ENCODE measurements at regions not wholly inside any gene's neighbourhood (a gene's known extent, or its start where the extent isn't known, plus 50 kb on each side); places are given as distances from the start of the nearest gene placed in this dataset.

- no peak for DNase-seq (ENCODE audit: low read depth in 3 of 3, low spot score in 2 of 3)
Measured at GRCh38 chr15:85935182-85935581, 140.5 kb upstream of the KLHL25 start.

- DNase-seq (ENCODE audit: low read depth in 3 of 3, low spot score in 2 of 3), result no peak
Measured at GRCh38 chr15:85937661-85938060, 142.0 kb upstream of the AGBL1 start.

GRCh38 chr15:85941186-85941855 is 138.3 kb upstream of the AGBL1 start:
- DNase-seq (ENCODE audit: low read depth in 3 of 3, low spot score in 2 of 3), result no peak

GRCh38 chr15:85942632-85943031 is 137.0 kb upstream of the AGBL1 start:
- no peak for DNase-seq (ENCODE audit: low read depth in 3 of 3, low spot score in 2 of 3)

DNA sequence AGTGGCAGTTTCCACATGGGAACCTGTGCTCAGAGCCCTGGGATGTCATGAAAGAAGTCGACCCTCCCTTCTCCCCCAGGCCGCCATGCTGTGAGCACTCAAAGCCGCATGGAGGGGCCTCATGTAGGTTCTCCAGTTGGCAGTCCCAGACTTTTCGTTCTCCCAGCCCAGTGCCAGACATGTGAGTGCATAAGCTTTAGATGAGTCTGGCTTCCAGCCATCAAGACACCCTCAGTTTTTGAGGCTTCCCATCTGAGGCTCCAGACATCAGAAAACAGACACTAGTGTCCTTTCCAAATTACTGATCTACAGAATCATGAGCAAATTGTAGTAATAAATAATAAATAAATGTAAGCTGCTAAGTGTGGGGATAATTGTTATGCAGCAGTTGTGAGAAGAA is 136.5 kb upstream of the AGBL1 start:
- no peak for DNase-seq (ENCODE audit: low read depth in 3 of 3, low spot score in 2 of 3)

- no peak for DNase-seq (ENCODE audit: low read depth in 3 of 3, low spot score in 2 of 3)
Measured at GRCh38 chr15:85943791-85944190, 135.9 kb upstream of the AGBL1 start.

GRCh38 chr15:85947021-85947420 is 132.7 kb upstream of the AGBL1 start:
- DNase-seq (ENCODE audit: low read depth in 3 of 3, low spot score in 2 of 3), result no peak

DNA sequence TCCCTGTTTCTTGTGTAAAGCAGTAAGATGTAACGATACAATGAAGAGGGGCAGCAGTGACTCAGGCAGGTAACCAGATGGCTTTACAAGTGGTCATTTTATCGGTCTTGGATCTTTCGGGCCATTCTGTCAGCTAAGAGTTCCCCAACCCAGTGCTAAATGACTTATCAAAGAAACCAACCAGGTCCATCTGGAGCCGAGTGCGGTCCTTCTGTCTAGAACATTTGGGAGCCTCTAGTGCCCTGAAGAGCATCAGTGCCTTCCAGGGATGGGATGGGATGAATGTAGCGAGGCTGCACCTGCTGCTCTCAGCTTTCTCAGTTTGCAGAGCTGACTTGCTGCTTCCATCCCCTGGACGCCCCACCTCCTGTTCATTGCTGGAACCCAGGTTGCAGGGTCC is 131.7 kb upstream of the AGBL1 start:
- DNase-seq (ENCODE audit: low read depth in 3 of 3, low spot score in 2 of 3), result no peak

GRCh38 chr15:85950101-85950500 is 129.6 kb upstream of the AGBL1 start:
- no peak for DNase-seq (ENCODE audit: low read depth in 3 of 3, low spot score in 2 of 3)

DNA sequence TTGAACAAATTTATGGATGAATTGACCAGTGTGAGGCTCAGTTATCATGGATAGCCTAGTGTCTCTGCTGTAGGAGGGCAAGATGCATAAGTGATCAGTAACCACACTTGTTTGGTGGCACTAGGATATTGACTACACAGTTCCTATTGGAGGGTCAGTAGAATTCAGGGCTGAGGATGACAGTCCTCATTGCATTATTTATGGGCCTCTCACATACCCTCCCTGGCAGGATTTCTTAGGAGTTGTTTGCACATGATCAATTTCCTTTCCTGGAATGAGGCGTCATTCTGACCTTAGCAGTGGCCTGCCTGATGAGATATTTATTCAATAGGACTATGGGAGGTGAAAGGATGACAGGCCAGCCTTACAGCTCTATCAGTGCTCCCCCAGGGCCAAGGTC is 125.1 kb upstream of the AGBL1 start:
- DNase-seq (ENCODE audit: low read depth in 3 of 3, low spot score in 2 of 3), result no peak

DNA sequence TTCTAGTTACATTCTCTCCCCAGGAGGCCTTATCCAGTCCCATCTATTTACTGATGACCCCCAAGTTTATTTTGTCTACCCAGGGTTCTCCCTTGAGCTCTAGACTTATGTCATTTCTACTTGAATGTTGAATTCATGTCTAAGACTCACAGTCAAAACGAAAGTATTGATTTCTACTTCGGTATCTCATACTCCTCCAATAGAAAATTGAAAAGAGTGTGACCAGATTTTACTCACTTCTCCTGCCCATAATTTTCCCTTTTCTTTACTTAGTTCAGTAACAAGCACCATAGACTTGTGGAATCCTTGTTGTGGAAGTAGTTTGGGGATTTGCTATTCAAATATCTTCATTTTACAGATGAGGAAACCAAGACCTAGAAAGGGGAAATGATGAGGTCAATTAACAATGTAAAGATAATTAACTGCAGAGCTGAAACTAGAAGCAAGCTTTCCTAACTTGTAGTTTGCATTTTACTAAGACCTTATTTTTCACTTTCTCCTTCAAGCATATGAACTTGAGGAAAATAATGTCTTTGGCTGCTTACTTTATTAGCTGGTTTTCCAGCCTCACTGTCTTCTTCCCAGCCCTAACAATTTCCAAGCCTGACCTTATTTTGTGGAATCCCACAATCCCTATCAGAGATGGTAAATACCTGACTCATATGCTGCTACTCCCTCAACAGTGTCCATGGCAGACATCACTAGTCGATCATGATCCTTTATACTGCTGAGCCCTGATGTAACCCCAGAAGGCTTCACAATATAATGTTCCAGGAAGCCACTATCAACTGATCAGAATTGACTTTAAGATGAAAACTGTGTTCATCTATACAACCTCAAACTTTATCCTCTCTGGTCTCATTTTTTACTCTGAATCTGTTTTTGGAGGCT is 123.9 kb upstream of the AGBL1 start:
- DNase-seq (ENCODE audit: low read depth in 3 of 3, low spot score in 2 of 3), result no peak

DNA sequence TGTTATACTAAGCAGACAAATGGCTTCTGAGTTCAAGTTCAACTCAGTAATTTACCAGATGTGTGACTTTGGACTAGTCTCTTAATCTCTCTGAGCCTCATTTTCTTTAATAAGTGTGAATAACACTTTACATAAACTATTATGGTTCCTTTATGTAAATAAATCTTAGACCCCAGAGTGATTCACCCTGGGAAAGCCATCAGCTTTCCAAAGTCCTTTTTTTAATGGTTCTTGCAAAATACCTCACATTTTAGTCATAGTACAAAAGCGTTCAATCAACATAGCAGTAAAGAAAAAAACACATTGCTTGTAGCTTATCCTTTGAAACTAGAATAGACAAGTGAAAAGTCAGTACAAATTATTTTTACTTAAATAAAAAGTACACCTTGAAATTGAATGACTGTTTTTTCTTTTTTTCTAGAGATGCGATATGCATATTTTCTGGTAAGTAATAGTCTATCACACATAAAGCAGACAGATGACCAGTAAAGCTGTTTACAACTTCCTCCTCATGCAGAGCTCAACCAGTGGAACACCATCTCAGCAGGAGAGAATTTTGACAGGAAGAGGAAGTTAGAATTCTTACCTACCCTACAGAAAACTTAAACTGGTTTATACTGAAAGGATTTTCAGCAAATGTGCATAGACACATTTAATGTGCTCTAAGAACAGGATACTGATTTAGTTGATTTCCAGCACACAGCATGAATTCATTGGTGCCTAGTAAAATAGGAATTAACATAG is 123.0 kb upstream of the AGBL1 start:
- no peak for DNase-seq (ENCODE audit: low read depth in 3 of 3, low spot score in 2 of 3)

DNA sequence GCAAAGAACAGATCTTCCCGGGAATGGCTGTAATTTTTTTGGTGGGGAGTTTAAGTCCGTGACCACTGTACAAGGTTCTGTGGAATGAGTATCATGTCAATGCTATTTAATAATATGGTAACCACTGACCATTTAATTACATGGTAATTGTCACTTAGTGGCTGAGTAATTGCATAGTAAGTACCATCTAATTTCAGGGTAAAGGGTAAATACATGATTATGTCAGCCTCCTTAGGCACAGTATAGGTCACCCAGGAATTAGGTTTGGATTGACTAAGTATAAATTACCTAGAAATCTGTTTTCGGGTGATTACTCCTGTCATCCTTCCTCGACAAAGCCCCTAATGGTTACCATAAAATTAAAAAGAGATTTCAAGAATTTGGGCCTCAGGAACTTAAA is 120.1 kb upstream of the AGBL1 start:
- DNase-seq (ENCODE audit: low read depth in 3 of 3, low spot score in 2 of 3), result no peak

GRCh38 chr15:85960381-85960780 is 119.3 kb upstream of the AGBL1 start:
- DNase-seq (ENCODE audit: low read depth in 3 of 3, low spot score in 2 of 3), result no peak

DNA sequence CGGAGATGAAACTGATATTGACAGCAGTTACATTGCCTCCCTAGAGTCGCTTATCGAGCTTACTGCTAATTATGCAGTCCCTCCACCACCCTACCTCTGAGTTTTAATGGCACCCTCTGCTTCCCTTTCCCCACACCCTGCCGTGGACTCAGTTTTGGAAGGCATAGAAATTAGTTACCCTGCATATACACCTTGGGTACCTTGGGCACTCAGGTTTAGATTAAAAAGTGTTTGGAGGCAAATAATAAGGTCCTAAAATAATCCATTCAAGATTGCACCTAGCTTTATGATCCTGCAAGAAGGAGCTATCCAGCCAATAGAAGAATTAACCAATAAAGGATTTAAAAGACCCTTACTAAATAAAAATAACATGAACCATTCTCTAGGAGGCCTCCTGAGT is 117.8 kb upstream of the AGBL1 start:
- DNase-seq (ENCODE audit: low read depth in 3 of 3, low spot score in 2 of 3), result no peak

DNA sequence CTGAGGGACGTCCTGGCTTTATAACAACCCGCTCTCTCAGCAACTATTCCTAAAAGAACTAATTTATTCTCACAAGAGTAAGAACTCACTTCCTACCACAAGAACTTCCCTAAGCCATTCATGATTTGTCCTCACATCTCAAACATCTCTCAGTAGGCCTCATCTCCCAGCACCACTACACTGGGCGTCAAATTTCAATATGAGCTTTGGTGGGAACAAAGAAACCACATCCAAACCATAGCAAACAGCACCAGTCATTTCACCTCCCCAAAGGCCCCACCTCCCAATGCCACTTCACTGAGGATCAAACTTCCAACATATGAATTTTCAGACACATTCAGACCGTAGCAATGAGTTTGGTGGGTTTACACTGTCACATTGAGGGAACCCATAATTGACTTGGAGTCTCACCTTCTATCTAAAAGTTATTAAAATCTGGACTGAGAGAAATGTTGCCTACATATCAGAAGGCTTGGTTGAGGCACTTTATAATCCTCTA is 116.4 kb upstream of the AGBL1 start:
- no peak for DNase-seq (ENCODE audit: low read depth in 3 of 3, low spot score in 2 of 3)

GRCh38 chr15:85964471-85964870 is 115.2 kb upstream of the AGBL1 start:
- DNase-seq (ENCODE audit: low read depth in 3 of 3, low spot score in 2 of 3), result no peak

DNA sequence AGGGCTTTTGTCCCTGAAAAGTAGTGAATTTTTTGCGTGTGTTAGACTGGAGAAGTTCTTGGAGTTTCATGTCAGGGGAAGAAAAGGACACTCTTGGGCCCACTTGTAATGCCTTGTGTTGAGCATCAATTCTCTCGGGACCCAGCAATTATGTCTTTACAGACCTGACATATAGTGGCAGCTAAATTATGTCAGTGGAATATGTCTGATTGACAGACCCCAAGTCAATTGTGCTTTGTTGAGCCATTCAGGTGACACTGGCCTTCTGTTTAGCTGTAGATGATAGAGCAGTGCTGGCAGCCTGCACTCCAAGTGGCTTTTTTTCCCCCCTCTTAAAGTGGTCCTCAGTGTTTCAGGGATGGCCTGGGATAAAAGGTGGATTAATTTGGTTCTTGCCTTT is 112.1 kb upstream of the AGBL1 start:
- no peak for DNase-seq (ENCODE audit: low read depth in 3 of 3, low spot score in 2 of 3)

GRCh38 chr15:85972805-85973540 is 106.7 kb upstream of the AGBL1 start:
- DNase-seq (ENCODE audit: low read depth in 3 of 3, low spot score in 2 of 3), result no peak

DNA sequence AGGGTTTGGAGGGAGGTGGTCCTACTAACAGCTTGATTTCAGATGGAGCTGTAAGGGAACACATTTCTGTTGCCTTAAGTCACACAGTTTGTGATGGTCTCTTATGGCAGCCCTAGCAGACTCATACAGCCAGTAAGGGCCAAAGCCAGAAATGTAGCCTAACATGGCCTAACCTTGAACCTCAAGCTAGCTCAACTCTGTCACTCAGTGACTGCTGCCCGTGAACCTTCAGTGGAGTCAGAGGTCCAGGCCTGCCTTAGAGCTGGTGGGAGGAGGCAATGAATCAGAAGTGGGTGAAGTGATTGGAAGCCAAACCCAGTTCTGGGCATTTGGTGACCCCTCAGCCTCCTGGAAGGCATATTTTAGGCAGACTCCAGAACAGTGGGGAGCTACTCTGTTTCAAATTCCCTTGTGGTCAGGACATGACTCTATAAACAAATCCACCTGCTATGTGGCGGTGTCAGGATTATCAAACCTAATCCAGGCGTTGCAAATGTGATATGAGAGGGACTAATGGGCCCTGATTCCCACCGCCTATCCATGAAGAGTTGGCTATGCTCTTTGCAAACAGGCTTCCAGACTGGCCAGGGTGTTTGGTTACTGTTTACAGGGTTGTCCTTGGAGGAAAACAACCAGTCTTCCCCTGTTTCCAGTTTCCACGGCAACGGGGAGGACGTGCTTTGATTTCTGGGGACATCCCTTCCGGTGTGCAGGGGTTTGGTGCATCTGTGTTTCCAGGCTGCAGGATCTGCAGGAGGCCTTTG is 105.9 kb upstream of the AGBL1 start:
- peak; percentile 3 to 43 (median 25) for DNase-seq (ENCODE audit: low read depth in 3 of 3, low spot score in 2 of 3)

Measured in right renal cortex interstitium (tissue), 3 donors.